GM23338 (cell line): ENCODE measurements at regions not wholly inside any gene's neighbourhood (a gene's known extent, or its start where the extent isn't known, plus 50 kb on each side); places are given as distances from the start of the nearest gene placed in this dataset.

Experiments
- CTCF ChIP-seq, 2 experiments: fragments of 200-600 bp in 1 of 2; sonication (generic) in 1 of 2; conservative IDR thresholded peaks; 2 replicates each; pipeline versions ENCODE4 v1.5.1 to v1.6.1; 2016 to 2017; ENCODE audit warnings: antibody characterized with exemption in 2 of 2, low read depth in 2 of 2, mild to moderate bottlenecking in 2 of 2, moderate library complexity in 1 of 2
- EZH2 ChIP-seq: fragments of 200-600 bp; sonication (generic); IDR thresholded peaks from one replicate; pipeline ENCODE4 v1.8.0; 2017; ENCODE audit warnings: antibody characterized with exemption, mild to moderate bottlenecking, low read depth; ENCODE audit not compliant: unreplicated experiment
- EZH2phosphoT487 ChIP-seq: fragments of 200-600 bp; sonication (generic); IDR thresholded peaks from one replicate; pipeline ENCODE4 v1.8.1; 2018; ENCODE audit warnings: antibody characterized with exemption; ENCODE audit not compliant: unreplicated experiment
- NANOG ChIP-seq: IDR thresholded peaks from 2 replicates; pipeline ENCODE4 v1.6.1; 2016; ENCODE audit warnings: antibody characterized with exemption, borderline replicate concordance
- POLR2AphosphoS5 ChIP-seq: IDR thresholded peaks from 2 replicates; pipeline ENCODE4 v1.6.1; 2016; ENCODE audit warnings: antibody characterized with exemption, low read depth
- REST ChIP-seq: IDR thresholded peaks from one replicate; pipeline ENCODE4 v1.6.1; 2018; ENCODE audit warnings: antibody characterized with exemption; ENCODE audit not compliant: unreplicated experiment
- ZNF331 ChIP-seq: fragments of 250-450 bp; sonication (Bioruptor Pico); IDR thresholded peaks from 2 replicates; pipeline ENCODE4 v1.5.0; 2020; ENCODE audit warnings: low read depth, mild to moderate bottlenecking, moderate library complexity
- ZNF462 ChIP-seq: fragments of 250-450 bp; sonication (Bioruptor Pico); IDR thresholded peaks from 2 replicates; pipeline ENCODE4 v1.5.0; 2020; ENCODE audit warnings: mild to moderate bottlenecking, moderate library complexity

GRCh38 chr19:31617010-31617585, 267.9 kb upstream of the TSHZ3 start:
- TF ChIP-seq EZH2phosphoT487 (no peak), POLR2AphosphoS5 (no peak), ZNF331 (no peak), CTCF (conservative IDR thresholded peaks at IDR 0.05; ENCODE audit: low read depth in 2 of 2) (no peak), REST (no peak), EZH2 (no peak), NANOG (no peak), ZNF462 (no peak)
